IMR-90 (cell line): ENCODE measurements at regions not wholly inside any gene's neighbourhood (a gene's known extent, or its start where the extent isn't known, plus 50 kb on each side); places are given as distances from the start of the nearest gene placed in this dataset.

Source experiments
- ATAC-seq: fragments of 200-7000 bp; cut with Tn5 transposase; 2 replicates; pipeline ENCODE4 v1.9.1; 2020; ENCODE audit warnings: low read depth, mild to moderate bottlenecking, moderate library complexity
- BruUV-seq: library from RNA; stranded (reverse); fragments of 400-500 nt; replicated peaks from 2 replicates; lab custom pipeline; 2021; lab: Mats Ljungman, UMichigan
- CTCF ChIA-PET: fragments of 300-600 bp; formaldehyde crosslinking; extraction: SDS; loops from one replicate; lab custom pipeline; 2021; ENCODE audit warnings: antibody characterized with exemption; lab: Yijun Ruan, JAX
- POLR2A ChIA-PET: fragments of 300-600 bp; sonication (Branson Sonifier 250); formaldehyde crosslinking; loops from one replicate; lab custom pipeline; 2022; ENCODE audit warnings: antibody characterized with exemption; ENCODE audit not compliant: unreplicated experiment; lab: Charles Lee
- DNase-seq: peaks from one replicate; pipeline ENCODE4 v3.0.0; 2013
- H2AFZ ChIP-seq: replicated peaks from 2 replicates; pipeline ENCODE3; 2013; ENCODE audit warnings: low read length, mild to moderate bottlenecking; ENCODE audit not compliant: poor library complexity
- H2AK5ac ChIP-seq: 2 replicates; pipeline ENCODE4 v1.6.1; 2013; ENCODE audit warnings: low read depth, low read length, inconsistent platforms
- H2AK9ac ChIP-seq: replicated peaks from 2 replicates; pipeline ENCODE3; 2013; ENCODE audit warnings: mild to moderate bottlenecking, low read depth, low read length, moderate library complexity; ENCODE audit not compliant: poor library complexity
- H2BK120ac ChIP-seq: 2 replicates; pipeline ENCODE4 v1.6.1; 2013; ENCODE audit warnings: low read depth, low read length, inconsistent platforms
- H2BK15ac ChIP-seq: 3 replicates; pipeline ENCODE4 v1.6.1; 2013; ENCODE audit warnings: low read depth, low read length, inconsistent platforms
- H2BK20ac ChIP-seq: 2 replicates; pipeline ENCODE4 v1.6.1; 2013; ENCODE audit warnings: low read depth, mild to moderate bottlenecking, inconsistent platforms, low read length, moderate library complexity
- H2BK5ac ChIP-seq: 2 replicates; pipeline ENCODE4 v1.6.1; 2013; ENCODE audit warnings: mild to moderate bottlenecking, low read depth, low read length, inconsistent platforms; ENCODE audit not compliant: poor library complexity, severe bottlenecking
- H3K14ac ChIP-seq: replicated peaks from 2 replicates; pipeline ENCODE4 v1.6.1; 2013; ENCODE audit warnings: low read depth, low read length, inconsistent platforms
- H3K18ac ChIP-seq: 2 replicates; pipeline ENCODE4 v1.6.1; 2013; ENCODE audit warnings: low read depth, low read length, control low read depth
- H3K23ac ChIP-seq: 2 replicates; pipeline ENCODE4 v1.6.1; 2013; ENCODE audit warnings: low read depth, low read length, inconsistent platforms
- H3K27ac ChIP-seq: 2 replicates; pipeline ENCODE4 v1.5.1; 2013; ENCODE audit warnings: mild to moderate bottlenecking, control low read depth, low read length; ENCODE audit not compliant: insufficient read depth
- H3K27me3 ChIP-seq: 2 replicates; pipeline ENCODE4 v1.6.1; 2013; ENCODE audit warnings: low read length; ENCODE audit not compliant: control insufficient read depth, insufficient read depth
- H3K36me3 ChIP-seq: 2 replicates; pipeline ENCODE4 v1.6.1; 2013; ENCODE audit warnings: low read length, mixed read lengths; ENCODE audit not compliant: control insufficient read depth, insufficient read depth
- H3K4ac ChIP-seq: 2 replicates; pipeline ENCODE4 v1.6.1; 2013; ENCODE audit warnings: low read depth, low read length, inconsistent platforms
- H3K4me1 ChIP-seq: 2 replicates; pipeline ENCODE4 v1.6.1; 2013; ENCODE audit warnings: low read length, mixed read lengths; ENCODE audit not compliant: control insufficient read depth, insufficient read depth
- H3K4me2 ChIP-seq: 2 replicates; pipeline ENCODE4 v1.6.1; 2013; ENCODE audit warnings: low read depth, mild to moderate bottlenecking, control low read depth, low read length, moderate library complexity
- H3K4me3 ChIP-seq: 2 replicates; pipeline ENCODE4 v1.5.1; 2013; ENCODE audit warnings: low read depth, mild to moderate bottlenecking, control low read depth, low read length, moderate library complexity; ENCODE audit not compliant: insufficient read depth
- H3K56ac ChIP-seq: 2 replicates; pipeline ENCODE4 v1.6.1; 2013; ENCODE audit warnings: low read length, inconsistent platforms; ENCODE audit not compliant: insufficient read depth; ENCODE audit errors: extremely low read depth
- H3K79me1 ChIP-seq, 2 experiments: 2 replicates each; pipeline ENCODE4 v1.6.1; 2013; ENCODE audit warnings: low read length in 2 of 2, inconsistent platforms in 1 of 2, low read depth in 1 of 2
- H3K9ac ChIP-seq: 2 replicates; pipeline ENCODE4 v1.6.1; 2013; ENCODE audit warnings: low read depth, low read length, control low read depth
- H3K9me1 ChIP-seq: 2 replicates; pipeline ENCODE4 v1.6.1; 2013; ENCODE audit warnings: low read length, inconsistent platforms; ENCODE audit not compliant: insufficient read depth
- H3K9me3 ChIP-seq: 2 replicates; pipeline ENCODE4 v1.6.1; 2013; ENCODE audit warnings: low read length; ENCODE audit not compliant: control insufficient read depth, insufficient read depth
- H4K20me1 ChIP-seq: 2 replicates; pipeline ENCODE4 v1.6.1; 2013; ENCODE audit warnings: low read length, inconsistent platforms; ENCODE audit not compliant: insufficient read depth
- H4K5ac ChIP-seq: 2 replicates; pipeline ENCODE4 v1.6.1; 2013; ENCODE audit warnings: mild to moderate bottlenecking, low read depth, low read length, control low read depth
- H4K8ac ChIP-seq, 2 experiments: 2 replicates each; pipeline ENCODE4 v1.6.1; 2013; ENCODE audit warnings: low read depth in 2 of 2, low read length in 2 of 2, control low read depth in 1 of 2, inconsistent platforms in 1 of 2
- H4K91ac ChIP-seq: 2 replicates; pipeline ENCODE4 v1.6.1; 2013; ENCODE audit warnings: low read depth, low read length, inconsistent platforms; ENCODE audit not compliant: insufficient read depth
- CHD1 ChIP-seq: IDR thresholded peaks from 2 replicates; pipeline ENCODE4 v1.6.1; 2012; ENCODE audit warnings: low read depth, low read length, improper control_type of control experiment
- dilution Hi-C: fragments of 300-500 bp; cut with HindIII; formaldehyde crosslinking; loops from one replicate; pipeline ENCODE4 v1.14.3; 2018; ENCODE audit warnings: low sequenced_read_pairs; ENCODE audit not compliant: unreplicated experiment
- in situ Hi-C: fragments of 300-500 bp; cut with MboI; formaldehyde crosslinking; loops from 3 replicates; pipeline ENCODE4 v1.14.3; 2019; ENCODE audit warnings: low sequenced_read_pairs, inconsistent platforms, mixed read lengths
- intact Hi-C: fragments of 100-400 bp; cut with micrococcal nuclease; formaldehyde crosslinking; loops from 2 replicates; pipeline ENCODE4 v1.10.0; 2022

GRCh38 chrX:112913807-112914206, 73.2 kb upstream of the AMOT start:
- H3K27me3 ChIP-seq: peaks cover 4% of the 10 kb centered on the region; the same call in 1 of the 2 replicates
- H2BK15ac ChIP-seq: no peak overlapping the region
- no peak overlapping the region for H2AK9ac ChIP-seq
- H3K4me1 ChIP-seq: no peaks in the 10 kb centered on the region
- in situ Hi-C loops (no loop called here), dilution Hi-C loops (no loop called here), intact Hi-C loops (no loop called here)
- no peak overlapping the region for H3K4ac ChIP-seq
- no peak overlapping the region for H3K14ac ChIP-seq
- no peak overlapping the region for H2AK5ac ChIP-seq
- no peak overlapping the region for H3K56ac ChIP-seq
- no peak overlapping the region for H3K9ac ChIP-seq
- no peak overlapping the region for H2AFZ ChIP-seq
- H4K20me1 ChIP-seq: no peaks in the 10 kb centered on the region
- DNase-seq: no peak
- no peak overlapping the region for H3K23ac ChIP-seq
- no peak overlapping the region for H2BK120ac ChIP-seq
- H3K9me1 ChIP-seq: no peaks in the 10 kb centered on the region
- H3K36me3 ChIP-seq: no peaks in the 10 kb centered on the region
- H4K5ac ChIP-seq: no peak overlapping the region
- CTCF ChIA-PET: no interaction called here
- no peak overlapping the region for H3K4me3 ChIP-seq
- H4K8ac ChIP-seq: no peak overlapping the region
- no peak overlapping the region for H2BK20ac ChIP-seq
- H3K27ac ChIP-seq: no peak overlapping the region
- TF ChIP-seq CHD1: no peak
- BruUV-seq: no TSS peak
- H3K79me1 ChIP-seq: no peaks in the 10 kb centered on the region
- H4K91ac ChIP-seq: no peak overlapping the region
- no peak overlapping the region for H3K4me2 ChIP-seq
- no peak for ATAC-seq
- H3K18ac ChIP-seq: no peak overlapping the region
- no peaks in the 10 kb centered on the region for H3K9me3 ChIP-seq
- POLR2A ChIA-PET: no interaction called here
- no peak overlapping the region for H2BK5ac ChIP-seq
